GM18519 (cell line): ENCODE measurements at regions not wholly inside any gene's neighbourhood (a gene's known extent, or its start where the extent isn't known, plus 50 kb on each side); places are given as distances from the start of the nearest gene placed in this dataset.
"Not testable (repeated sequence)": the region's sequence is repeated elsewhere in the genome, so short reads cannot be mapped to it uniquely, and the experiment has no call there.

ENCODE experiments used
- ATAC-seq: cut with Tn5 transposase; IDR thresholded peaks from one replicate; pipeline ENCODE4 v1.9.1; 2021; ENCODE audit warnings: mild to moderate bottlenecking, moderate library complexity; ENCODE audit not compliant: unreplicated experiment, low FRiP score

GRCh38 chr4:74505355-74505978 is 60.5 kb downstream of the AREG start:
- not testable (repeated sequence) for ATAC-seq

- ATAC-seq, result not testable (repeated sequence)
Observed at GRCh38 chr4:74509363-74509762, 64.4 kb downstream of the AREG start.

GRCh38 chr4:74516303-74516702 is 71.4 kb downstream of the AREG start:
- ATAC-seq, result no peak

- ATAC-seq, result no peak
Observed at GRCh38 chr4:74517996-74518395, 73.1 kb downstream of the AREG start.

- ATAC-seq, result no peak
Observed at GRCh38 chr4:74522251-74522991, 77.5 kb downstream of the AREG start.

- no peak for ATAC-seq
Observed at GRCh38 chr4:74523096-74523495, 78.2 kb downstream of the AREG start.

GRCh38 chr4:74524985-74525384 is 80.0 kb downstream of the AREG start:
- ATAC-seq, result no peak

GRCh38 chr4:74527049-74527448 is 82.1 kb downstream of the AREG start:
- no peak for ATAC-seq

- no peak for ATAC-seq
Observed at GRCh38 chr4:74528178-74528577, 83.2 kb downstream of the AREG start.

GRCh38 chr4:74529284-74530041 is 84.5 kb downstream of the AREG start:
- no peak for ATAC-seq

GRCh38 chr4:74531963-74532794 is 87.2 kb downstream of the AREG start:
- peak; percentile 77 for ATAC-seq

- no peak for ATAC-seq
Observed at GRCh38 chr4:74534121-74534520, 89.2 kb downstream of the AREG start.

- ATAC-seq, result no peak
Observed at GRCh38 chr4:74534936-74535335, 90.0 kb downstream of the AREG start.

- ATAC-seq, result no peak
Observed at GRCh38 chr4:74535512-74535911, 90.6 kb downstream of the AREG start.

GRCh38 chr4:74536557-74536956 is 91.6 kb downstream of the AREG start:
- no peak for ATAC-seq

GRCh38 chr4:74537459-74537858 is 92.5 kb downstream of the AREG start:
- no peak for ATAC-seq

GRCh38 chr4:74539044-74539790 is 94.3 kb downstream of the AREG start:
- ATAC-seq, result no peak

GRCh38 chr4:74540193-74540592 is 95.3 kb downstream of the AREG start:
- ATAC-seq, result no peak

GRCh38 chr4:74541667-74542066 is 96.7 kb downstream of the AREG start:
- ATAC-seq, result no peak

- ATAC-seq, result peak; percentile 80
Observed at GRCh38 chr4:74543231-74543781, 98.4 kb downstream of the AREG start.
